CD4-positive, alpha-beta T cell (primary cell): ENCODE measurements at regions not wholly inside any gene's neighbourhood (a gene's known extent, or its start where the extent isn't known, plus 50 kb on each side); places are given as distances from the start of the nearest gene placed in this dataset.

Experiments used
- ATAC-seq: fragments of 200-7000 bp; cut with Tn5 transposase; one replicate; pipeline ENCODE4 v1.10.0; 2022; ENCODE audit warnings: mild to moderate bottlenecking; ENCODE audit not compliant: poor library complexity
- CTCF ChIA-PET: fragments of 350-600 bp; sonication (Branson Sonifier 250); formaldehyde crosslinking; loops from one replicate; lab custom pipeline; 2021; ENCODE audit warnings: antibody characterized with exemption, inconsistent platforms; lab: Charles Lee
- POLR2A ChIA-PET: fragments of 350-600 bp; sonication (Branson Sonifier 250); formaldehyde crosslinking; loops from one replicate; lab custom pipeline; 2021; ENCODE audit warnings: antibody characterized with exemption, inconsistent platforms; lab: Charles Lee
- DNase-seq, 14 experiments: peaks; one replicate each; pipeline ENCODE4 v3.0.0-alpha.2; 2013 to 2020; ENCODE audit warnings: mixed read lengths in 2 of 14
- H3K27ac ChIP-seq, 2 donors: one replicate each; pipeline versions ENCODE4 v1.5.1 to v1.7.0; 2013; ENCODE audit warnings: low read length in 2 of 2, low read depth in 1 of 2, mild to moderate bottlenecking in 1 of 2
- H3K27me3 ChIP-seq, 2 experiments: 1 replicate in 1 of 2; 2 replicates in 1 of 2; pipeline versions ENCODE4 v1.6.1 to v1.7.0; 2013; ENCODE audit warnings: low read length in 2 of 2, control low read depth in 1 of 2, mild to moderate bottlenecking in 1 of 2, moderate library complexity in 1 of 2; ENCODE audit not compliant: insufficient read depth in 2 of 2, control insufficient read depth in 1 of 2
- H3K36me3 ChIP-seq: one replicate; pipeline ENCODE4 v1.6.1; 2013; ENCODE audit warnings: low read length, control low read depth; ENCODE audit not compliant: insufficient read depth
- H3K4me1 ChIP-seq: one replicate; pipeline ENCODE4 v1.6.1; 2013; ENCODE audit warnings: low read length, control low read depth; ENCODE audit not compliant: insufficient read depth
- H3K4me3 ChIP-seq: one replicate; pipeline ENCODE4 v1.5.1; 2013; ENCODE audit warnings: mild to moderate bottlenecking, low read length, moderate library complexity
- H3K9me3 ChIP-seq, 2 experiments: 1 replicate in 1 of 2; 2 replicates in 1 of 2; pipeline versions ENCODE4 v1.6.1 to v1.7.0; 2013; ENCODE audit warnings: low read length in 2 of 2, mild to moderate bottlenecking in 2 of 2, control low read depth in 1 of 2, moderate library complexity in 1 of 2; ENCODE audit not compliant: control insufficient read depth in 1 of 2, insufficient read depth in 1 of 2
- H3K27ac Mint-ChIP-seq: one replicate; pipeline ENCODE4 v1.8.0; 2020; ENCODE audit warnings: mixed read lengths
- H3K27me3 Mint-ChIP-seq: one replicate; pipeline ENCODE4 v1.8.0; 2021; ENCODE audit warnings: mixed read lengths
- H3K36me3 Mint-ChIP-seq: one replicate; pipeline ENCODE4 v1.8.0; 2021; ENCODE audit warnings: low read depth, mixed read lengths
- H3K4me1 Mint-ChIP-seq: one replicate; pipeline ENCODE4 v1.8.0; 2021; ENCODE audit warnings: low read depth, mixed read lengths
- H3K4me3 Mint-ChIP-seq: one replicate; pipeline ENCODE4 v1.8.0; 2020; ENCODE audit warnings: mild to moderate bottlenecking, mixed read lengths
- H3K9me3 Mint-ChIP-seq: one replicate; pipeline ENCODE4 v1.8.0; 2020; ENCODE audit warnings: mixed read lengths
- CTCF ChIP-seq: fragments of 200-600 bp; IDR thresholded peaks from one replicate; pipeline ENCODE4 v1.8.0; 2022; ENCODE audit warnings: antibody characterized with exemption, mild to moderate bottlenecking
- intact Hi-C, 2 experiments: fragments of 100-400 bp; cut with DNase I in 1 of 2; cut with micrococcal nuclease in 1 of 2; formaldehyde crosslinking; loops; one replicate each; pipeline versions ENCODE4 v1.15.1 to v1.9.0; 2023 to 2025; cut with DNase I, micrococcal nuclease

DNA sequence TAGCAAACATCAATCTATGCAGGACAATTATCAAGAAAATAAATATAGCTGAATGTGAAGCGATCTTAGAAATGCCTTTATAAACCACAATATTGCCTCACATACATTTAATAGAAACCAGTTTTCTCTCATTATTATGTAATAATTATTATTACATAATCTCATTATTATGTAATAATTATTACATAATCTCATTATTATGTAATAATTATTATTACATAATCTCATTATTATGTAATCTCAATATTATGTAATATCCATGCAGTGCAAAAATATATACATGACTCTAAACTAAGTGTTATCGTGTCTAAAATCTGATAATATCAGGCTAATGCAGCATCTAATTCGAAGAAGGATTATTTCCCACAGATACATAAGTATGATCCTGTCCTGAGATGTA, 563.9 kb upstream of the SEMA6A start:
- H3K27me3 ChIP-seq: no peaks in the 10 kb centered on the region
- no peaks in the 10 kb centered on the region for H3K4me1 ChIP-seq
- intact Hi-C loops: no loop called here
- no peak for TF ChIP-seq CTCF
- no peaks in the 10 kb centered on the region for H3K4me1 Mint-ChIP-seq
- H3K9me3 Mint-ChIP-seq: peaks cover 5% of the 10 kb centered on the region
- ChIA-PET POLR2A (no interaction called here), CTCF (no interaction called here)
- H3K4me3 Mint-ChIP-seq: no peak overlapping the region
- no peaks in the 10 kb centered on the region for H3K27me3 Mint-ChIP-seq
- no peak overlapping the region for H3K4me3 ChIP-seq
- ATAC-seq (no peak), DNase-seq (no peak)
- no peaks in the 10 kb centered on the region for H3K9me3 ChIP-seq
- no peak overlapping the region for H3K27ac Mint-ChIP-seq
- no peak overlapping the region for H3K27ac ChIP-seq
- H3K36me3 ChIP-seq: no peaks in the 10 kb centered on the region
- H3K36me3 Mint-ChIP-seq: no peaks in the 10 kb centered on the region

GRCh38 chr5:117135851-117136250, 561.2 kb upstream of the SEMA6A start:
- Histone ChIP-seq H3K27ac (no peak overlapping the region), H3K4me3 (no peak overlapping the region), H3K4me1 (no peaks in the 10 kb centered on the region), H3K9me3 (no peaks in the 10 kb centered on the region), H3K36me3 (no peaks in the 10 kb centered on the region), H3K27me3 (no peaks in the 10 kb centered on the region)
- DNase-seq: no peak
- no peak for TF ChIP-seq CTCF
- intact Hi-C loops: no loop called here
- H3K4me1 Mint-ChIP-seq: no peaks in the 10 kb centered on the region
- no peak overlapping the region for H3K27ac Mint-ChIP-seq
- H3K36me3 Mint-ChIP-seq: no peaks in the 10 kb centered on the region
- no peak overlapping the region for H3K4me3 Mint-ChIP-seq
- no peaks in the 10 kb centered on the region for H3K27me3 Mint-ChIP-seq
- CTCF ChIA-PET: no interaction called here
- POLR2A ChIA-PET: no interaction called here
- H3K9me3 Mint-ChIP-seq: peaks cover under 1% of the 10 kb centered on the region
- ATAC-seq: no peak

- DNase-seq: no peak
- no peak overlapping the region for H3K4me3 Mint-ChIP-seq
Observed at GRCh38 chr5:117133198-117133597, 558.6 kb upstream of the SEMA6A start.

More at GRCh38 chr5:117133198-117133597, 558.6 kb upstream of the SEMA6A start:
- Histone ChIP-seq H3K27me3 (no peaks in the 10 kb centered on the region), H3K4me3 (no peak overlapping the region), H3K4me1 (no peaks in the 10 kb centered on the region), H3K36me3 (no peaks in the 10 kb centered on the region), H3K27ac (no peak overlapping the region), H3K9me3 (no peaks in the 10 kb centered on the region)
- TF ChIP-seq CTCF: no peak
- no peaks in the 10 kb centered on the region for H3K27me3 Mint-ChIP-seq
- H3K27ac Mint-ChIP-seq: no peak overlapping the region
- intact Hi-C loops: no loop called here
- POLR2A ChIA-PET: no interaction called here
- ATAC-seq: no peak
- CTCF ChIA-PET: no interaction called here
- peaks cover 4% of the 10 kb centered on the region for H3K9me3 Mint-ChIP-seq
- no peaks in the 10 kb centered on the region for H3K36me3 Mint-ChIP-seq
- no peaks in the 10 kb centered on the region for H3K4me1 Mint-ChIP-seq
